Stimulated activated CD8-positive, alpha-beta memory T cell treated with anti-CD3 and anti-CD28 coated beads, Interleukin-2, amount 100 ng/mL, for 48 hours (primary cell): ENCODE measurements at regions not wholly inside any gene's neighbourhood (a gene's known extent, or its start where the extent isn't known, plus 50 kb on each side); places are given as distances from the start of the nearest gene placed in this dataset.
"Not testable (repeated sequence)": the region's sequence is repeated elsewhere in the genome, so short reads cannot be mapped to it uniquely, and the experiment has no call there.

Experiments used
- DNase-seq, 2 donors: peaks; one replicate each; pipeline ENCODE4 v3.0.0-alpha.2; 2020; ENCODE audit warnings: low read depth in 2 of 2

GRCh38 chr3:162719684-162720341, 1223.2 kb downstream of the OTOL1 start:
- no peak for DNase-seq

DNA sequence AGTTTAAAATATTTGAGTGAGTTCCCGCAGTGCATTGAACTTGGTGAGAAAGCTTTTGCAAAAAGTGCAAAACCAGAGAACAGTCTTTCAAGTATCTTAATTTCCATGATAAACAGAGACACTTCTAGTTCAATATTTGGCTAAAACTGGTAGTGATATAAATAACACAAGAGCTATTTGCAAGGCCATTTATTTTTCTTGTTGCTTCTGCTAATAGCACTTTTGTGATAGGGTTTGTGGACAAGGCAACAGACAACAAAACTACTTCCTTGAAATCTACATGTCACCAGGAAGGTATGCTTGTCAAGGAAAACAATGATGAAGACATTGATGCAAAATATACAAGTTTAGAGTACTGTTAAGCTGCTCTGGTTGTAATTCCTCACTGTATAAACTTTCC, 1225.1 kb downstream of the OTOL1 start:
- no peak for DNase-seq

- no peak for DNase-seq
Measured at GRCh38 chr3:162722337-162722736, 1225.7 kb downstream of the OTOL1 start.

DNA sequence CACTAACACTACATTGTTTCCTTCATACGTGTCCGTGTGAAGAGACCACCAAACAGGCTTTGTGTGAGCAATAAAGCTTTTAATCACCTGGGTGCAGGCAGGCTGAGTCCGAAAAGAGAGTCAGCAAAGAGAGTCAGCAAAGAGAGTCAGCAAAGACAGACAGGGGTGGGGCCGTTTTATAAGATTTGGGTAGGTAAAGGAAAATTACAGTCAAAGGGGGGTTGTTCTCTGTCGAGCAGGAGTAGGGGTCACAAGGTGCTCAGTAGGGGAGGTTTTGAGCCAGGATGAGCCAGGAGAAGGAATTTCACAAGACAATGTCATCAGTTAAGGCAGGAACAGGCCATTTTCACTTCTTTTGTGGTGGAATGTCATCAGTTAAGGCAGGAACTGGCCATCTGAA, 1226.2 kb downstream of the OTOL1 start:
- not testable (repeated sequence) for DNase-seq

GRCh38 chr3:162729686-162730085, 1233.1 kb downstream of the OTOL1 start:
- no peak for DNase-seq

GRCh38 chr3:162731961-162732360, 1235.4 kb downstream of the OTOL1 start:
- DNase-seq = not testable (repeated sequence)

- DNase-seq = no peak
Measured at GRCh38 chr3:162738784-162739183, 1242.2 kb downstream of the OTOL1 start.

DNA sequence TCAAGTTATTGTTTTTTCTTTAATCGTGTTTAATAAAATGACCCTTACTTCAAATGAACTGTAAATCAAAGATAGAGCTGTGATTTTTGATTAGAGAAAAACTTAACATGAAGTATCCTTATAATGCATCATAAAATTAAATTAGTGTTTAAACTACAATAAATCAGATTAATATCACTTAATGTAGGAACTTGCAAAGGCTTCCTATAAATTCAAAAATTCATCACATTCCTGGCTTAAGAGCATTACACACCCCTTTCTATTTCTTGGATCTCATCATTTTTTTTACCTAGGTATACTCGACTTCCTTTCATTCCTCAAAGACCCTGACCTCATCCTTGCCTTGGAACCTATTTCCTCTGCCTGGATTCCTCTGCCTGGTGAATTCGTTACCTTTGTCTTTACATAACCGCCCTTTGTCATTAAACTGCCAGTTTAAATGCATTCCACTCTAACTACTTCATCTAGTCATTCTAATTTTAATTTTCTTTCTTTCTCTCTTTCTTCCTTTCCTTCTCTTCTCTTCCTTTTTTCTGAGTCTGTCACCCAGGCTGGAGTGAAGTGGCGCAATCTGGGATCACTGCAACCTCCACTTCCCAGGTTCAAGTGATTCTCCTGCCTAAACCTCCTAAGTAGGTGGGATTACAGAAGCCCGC, 1244.5 kb downstream of the OTOL1 start:
- DNase-seq = no peak

DNA sequence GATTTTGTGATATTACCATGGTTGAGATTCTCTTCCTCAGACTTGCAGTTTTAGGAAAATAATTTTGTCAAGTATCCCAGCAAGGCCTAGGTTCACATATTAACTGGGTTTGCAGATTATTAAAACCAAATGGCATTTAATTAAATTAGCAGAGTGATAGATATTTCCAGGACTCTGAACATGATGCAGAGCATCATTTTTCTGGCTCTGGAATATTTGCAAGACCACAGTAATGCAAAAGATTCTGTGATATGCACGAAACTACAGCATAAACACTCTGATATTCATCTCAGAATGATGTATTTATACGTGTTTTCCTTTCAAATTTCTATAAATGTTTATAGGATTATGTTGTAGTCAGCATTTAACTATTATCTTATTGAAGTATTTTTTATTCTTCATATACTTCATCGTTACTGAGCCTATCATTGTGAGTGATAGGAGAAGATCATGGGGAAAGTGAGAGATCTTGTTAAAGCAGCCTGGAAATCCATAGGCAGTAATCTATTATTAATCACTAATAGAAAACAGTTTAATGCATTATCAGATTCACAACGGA, 1245.6 kb downstream of the OTOL1 start:
- no peak for DNase-seq

GRCh38 chr3:162743091-162743490, 1246.5 kb downstream of the OTOL1 start:
- no peak for DNase-seq

DNA sequence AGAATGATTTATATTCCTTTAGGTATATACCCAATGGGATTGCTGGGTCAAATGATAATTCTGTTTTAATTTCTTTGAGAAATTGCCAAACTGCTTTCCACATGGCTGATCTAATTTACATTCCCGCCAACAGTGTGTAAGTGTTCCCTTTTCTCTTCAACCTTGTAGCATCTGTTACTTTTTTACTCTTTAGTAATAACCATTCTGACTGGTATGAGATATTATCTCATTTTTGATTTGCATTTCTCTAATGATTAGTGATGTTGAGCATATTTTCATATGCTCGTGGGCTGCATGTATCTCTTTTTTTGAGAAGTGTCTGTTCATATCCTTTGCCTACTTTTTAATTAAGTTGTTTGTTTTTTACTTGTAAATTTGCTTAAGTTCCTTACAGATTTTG, 1264.2 kb downstream of the OTOL1 start:
- no peak for DNase-seq

DNA sequence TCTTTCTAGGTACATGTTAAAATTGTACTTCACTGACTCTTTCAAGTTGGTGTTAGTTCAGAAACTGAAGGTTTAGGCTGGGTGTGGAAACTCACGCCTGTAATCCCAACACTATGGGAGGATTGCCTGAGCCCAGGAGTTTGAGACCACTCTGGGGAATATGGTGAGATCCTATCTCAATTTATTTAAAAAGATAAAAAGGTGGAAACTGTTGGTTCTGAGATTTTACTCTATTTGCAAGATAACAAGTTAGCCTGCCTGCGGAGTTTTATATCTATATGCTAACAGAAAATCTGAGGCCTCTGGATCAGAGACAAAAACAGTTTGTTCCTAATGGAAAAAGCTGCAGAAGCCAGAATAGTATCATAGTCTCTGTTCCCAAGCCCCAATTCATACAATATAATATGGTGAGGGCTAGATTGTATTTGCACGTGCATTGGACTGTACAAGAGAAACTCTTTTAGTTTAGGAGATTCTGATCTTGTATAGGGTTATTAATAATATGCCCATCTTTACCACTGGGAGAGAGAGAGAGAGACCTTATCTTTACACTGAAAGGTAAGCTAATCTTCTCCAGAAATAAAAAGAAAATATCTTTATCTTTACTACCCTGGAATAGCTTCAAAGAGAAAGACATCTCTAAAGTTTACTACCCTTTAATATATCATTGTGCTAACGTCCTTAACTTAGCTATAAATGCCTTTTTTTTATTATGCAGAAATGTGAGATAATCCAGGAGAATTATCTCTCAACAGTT, 1267.6 kb downstream of the OTOL1 start:
- DNase-seq = no peak

GRCh38 chr3:162764808-162765071, 1268.1 kb downstream of the OTOL1 start:
- no peak for DNase-seq

- no peak for DNase-seq
Measured at GRCh38 chr3:162765524-162765923, 1268.9 kb downstream of the OTOL1 start.

- no peak for DNase-seq
Measured at GRCh38 chr3:162769564-162769963, 1273.0 kb downstream of the OTOL1 start.

- no peak for DNase-seq
Measured at GRCh38 chr3:162770551-162770950, 1273.9 kb downstream of the OTOL1 start.

GRCh38 chr3:162774613-162775100, 1278.0 kb downstream of the OTOL1 start:
- DNase-seq = no peak

DNA sequence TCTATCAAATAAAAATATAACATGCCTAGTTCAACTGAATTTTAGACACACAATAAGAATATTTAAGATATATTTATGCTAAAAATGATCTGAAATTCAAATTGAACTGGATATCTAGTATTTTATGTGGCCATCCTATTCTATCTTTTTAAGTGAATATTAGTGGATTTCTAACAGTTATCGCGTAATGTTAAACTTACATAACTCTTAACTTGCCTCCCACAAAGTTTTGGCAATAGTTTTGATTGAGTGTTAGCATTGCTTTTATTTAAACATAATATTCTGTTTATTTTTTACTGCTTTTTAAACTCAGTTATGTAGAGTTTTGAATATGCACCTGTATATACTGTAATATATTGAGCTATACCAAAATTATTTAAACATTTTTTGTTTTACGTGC, 1279.5 kb downstream of the OTOL1 start:
- DNase-seq = no peak

- DNase-seq = no peak
Measured at GRCh38 chr3:162777118-162777517, 1280.5 kb downstream of the OTOL1 start.

- DNase-seq = no peak
Measured at GRCh38 chr3:162780313-162780712, 1283.7 kb downstream of the OTOL1 start.

DNA sequence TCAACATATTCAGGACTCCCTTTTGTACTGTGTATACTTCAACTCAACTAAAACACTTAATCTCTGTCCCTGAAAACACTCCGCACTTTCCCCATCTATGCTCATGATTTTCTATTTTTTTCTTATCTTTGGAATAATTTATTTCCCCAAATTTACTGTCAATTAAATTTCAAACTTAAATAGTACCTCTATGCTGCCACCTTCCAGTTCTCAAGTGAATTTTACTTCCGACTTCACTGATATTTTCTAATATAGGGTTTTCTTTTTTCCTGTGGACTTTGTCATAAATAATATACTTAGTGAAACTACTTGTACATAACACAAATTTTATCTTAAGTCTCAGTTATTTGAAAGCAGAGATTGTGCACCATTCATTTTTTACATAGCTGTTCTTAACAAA, 1303.3 kb downstream of the OTOL1 start:
- DNase-seq = no peak

DNA sequence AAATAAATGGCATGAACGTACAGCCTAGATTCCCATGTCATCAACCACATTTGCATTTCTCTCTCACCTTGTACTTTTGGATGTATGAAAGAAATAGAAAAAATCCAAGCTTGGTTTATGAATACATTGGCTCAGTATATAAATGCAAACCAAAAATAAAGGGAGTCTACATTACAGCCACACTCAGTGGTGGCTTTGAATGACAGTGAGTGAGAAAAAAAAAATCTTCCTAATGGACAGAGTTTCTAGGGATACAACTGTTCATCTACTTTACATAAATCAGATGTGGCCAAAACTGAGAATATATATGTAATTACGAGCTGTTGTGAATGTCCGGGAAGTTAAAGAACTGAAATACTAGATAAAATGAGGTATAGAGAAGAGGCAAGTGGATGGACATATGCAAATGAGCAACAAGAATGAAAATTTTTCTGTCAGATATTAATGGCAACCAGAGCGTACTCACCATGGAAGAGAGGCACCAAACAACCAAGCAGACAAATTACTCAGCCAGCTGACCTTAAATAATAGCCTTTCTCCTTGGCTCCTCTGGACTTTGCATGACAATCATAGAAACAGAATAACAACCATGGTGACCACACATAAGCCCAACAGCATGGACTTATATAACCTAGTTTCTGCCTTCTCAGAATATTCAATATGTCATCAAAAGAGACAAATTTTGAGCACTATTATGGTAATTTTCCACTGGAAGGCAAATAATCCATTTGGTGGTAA, 1305.8 kb downstream of the OTOL1 start:
- DNase-seq = no peak
